Smooth muscle cell (in vitro differentiated cells): ENCODE measurements at regions not wholly inside any gene's neighbourhood (a gene's known extent, or its start where the extent isn't known, plus 50 kb on each side); places are given as distances from the start of the nearest gene placed in this dataset.

Experiments used
- DNase-seq: peaks from one replicate; lab custom pipeline; 2025; ENCODE audit not compliant: unreplicated experiment; lab: John Stamatoyannopoulos, UW
- H2AFZ ChIP-seq: fragments of 200-600 bp; sonication (generic); 2 replicates; pipeline ENCODE4 v1.6.0; 2016; ENCODE audit warnings: antibody characterized with exemption, low read depth, mild to moderate bottlenecking
- H3F3A ChIP-seq: fragments of 200-600 bp; sonication (generic); 2 replicates; pipeline ENCODE4 v1.6.0; 2017; ENCODE audit warnings: antibody characterized with exemption, low read depth
- H3K27ac ChIP-seq: fragments of 200-600 bp; sonication (generic); 2 replicates; pipeline ENCODE4 v1.5.1; 2016; ENCODE audit warnings: low read depth, mild to moderate bottlenecking
- H3K27me3 ChIP-seq: fragments of 200-600 bp; sonication (generic); 2 replicates; pipeline ENCODE4 v1.6.1; 2016; ENCODE audit warnings: low read depth, mild to moderate bottlenecking
- H3K36me3 ChIP-seq: fragments of 200-600 bp; sonication (generic); 2 replicates; pipeline ENCODE4 v1.5.1; 2016; ENCODE audit warnings: low read depth
- H3K4me1 ChIP-seq: fragments of 200-600 bp; sonication (generic); 2 replicates; pipeline ENCODE4 v1.5.1; 2016; ENCODE audit warnings: low read depth
- H3K4me2 ChIP-seq: fragments of 200-600 bp; sonication (generic); 2 replicates; pipeline ENCODE4 v1.6.0; 2016; ENCODE audit warnings: mild to moderate bottlenecking
- H3K4me3 ChIP-seq: fragments of 200-600 bp; sonication (generic); 2 replicates; pipeline ENCODE4 v1.5.1; 2016; ENCODE audit warnings: mild to moderate bottlenecking
- H3K79me2 ChIP-seq: fragments of 200-600 bp; sonication (generic); 2 replicates; pipeline ENCODE4 v1.6.0; 2016; ENCODE audit warnings: low read depth, mild to moderate bottlenecking
- H3K9ac ChIP-seq: fragments of 200-600 bp; sonication (generic); 2 replicates; pipeline ENCODE4 v1.6.0; 2016; ENCODE audit warnings: low read depth
- H3K9me3 ChIP-seq: fragments of 200-600 bp; sonication (generic); replicated peaks from 2 replicates; pipeline ENCODE4 v1.5.1; 2016; ENCODE audit warnings: low read depth
- H4K20me1 ChIP-seq: fragments of 200-600 bp; sonication (generic); 2 replicates; pipeline ENCODE4 v1.6.0; 2016; ENCODE audit warnings: low read depth
- WGBS: methylation state at CpG from one replicate; pipeline ENCODE4 v1.1.7; 2016; ENCODE audit warnings: low lambda C conversion rate; 5-methylcytosine and 5-hydroxymethylcytosine counted together
- TF ChIP-seq, protein P1 (sequence below): fragments of 200-600 bp; sonication (generic); IDR thresholded peaks from 2 replicates; pipeline ENCODE4 v1.5.1; 2017; ENCODE audit warnings: borderline replicate concordance, mild to moderate bottlenecking, antibody characterized with exemption; ENCODE audit not compliant: insufficient read depth, poor library complexity, severe bottlenecking

DNA sequence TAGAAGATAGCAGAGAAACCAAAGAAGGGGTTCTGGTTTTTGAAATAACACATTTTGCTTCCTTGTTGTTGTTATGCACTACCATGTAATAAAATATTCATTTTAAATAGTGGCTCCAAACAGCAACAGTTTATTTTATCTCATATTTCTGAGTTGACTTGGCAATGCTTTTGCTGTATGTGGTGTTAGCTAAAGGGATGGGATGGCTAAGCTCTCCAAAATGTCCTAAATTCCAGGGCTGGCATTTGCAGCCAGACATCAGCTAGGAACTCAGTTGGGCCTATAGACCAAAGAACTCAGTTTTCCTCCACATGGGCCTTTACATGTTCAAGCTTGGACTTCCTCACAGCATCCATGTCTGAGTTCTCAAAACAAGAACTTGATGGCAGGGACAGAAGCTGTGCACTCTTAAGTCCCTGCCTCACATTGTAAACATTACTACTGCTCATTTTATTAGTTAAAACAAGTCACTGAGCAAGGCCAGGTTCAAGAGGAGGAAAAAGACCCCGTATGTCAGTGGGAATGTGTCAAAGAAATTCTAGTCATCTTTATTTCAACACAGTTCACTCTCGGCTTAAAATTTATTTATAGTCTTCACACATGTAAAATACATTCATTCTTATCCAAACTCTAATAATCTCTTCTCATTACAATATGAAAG, 819.3 kb upstream of the PCDH20 start:
- no peak for DNase-seq
- Histone ChIP-seq H3K36me3 (no peaks in the 10 kb centered on the region), H3K4me2 (no peak overlapping the region), H3K9me3 (no peaks in the 10 kb centered on the region), H3K79me2 (no peaks in the 10 kb centered on the region), H3K27me3 (no peaks in the 10 kb centered on the region), H3K27ac (no peak overlapping the region), H3F3A (no peaks in the 10 kb centered on the region), H3K4me3 (no peak overlapping the region), H4K20me1 (no peaks in the 10 kb centered on the region), H2AFZ (no peak overlapping the region), H3K9ac (no peak overlapping the region), H3K4me1 (no peaks in the 10 kb centered on the region)
- TF ChIP-seq, protein P1, sequence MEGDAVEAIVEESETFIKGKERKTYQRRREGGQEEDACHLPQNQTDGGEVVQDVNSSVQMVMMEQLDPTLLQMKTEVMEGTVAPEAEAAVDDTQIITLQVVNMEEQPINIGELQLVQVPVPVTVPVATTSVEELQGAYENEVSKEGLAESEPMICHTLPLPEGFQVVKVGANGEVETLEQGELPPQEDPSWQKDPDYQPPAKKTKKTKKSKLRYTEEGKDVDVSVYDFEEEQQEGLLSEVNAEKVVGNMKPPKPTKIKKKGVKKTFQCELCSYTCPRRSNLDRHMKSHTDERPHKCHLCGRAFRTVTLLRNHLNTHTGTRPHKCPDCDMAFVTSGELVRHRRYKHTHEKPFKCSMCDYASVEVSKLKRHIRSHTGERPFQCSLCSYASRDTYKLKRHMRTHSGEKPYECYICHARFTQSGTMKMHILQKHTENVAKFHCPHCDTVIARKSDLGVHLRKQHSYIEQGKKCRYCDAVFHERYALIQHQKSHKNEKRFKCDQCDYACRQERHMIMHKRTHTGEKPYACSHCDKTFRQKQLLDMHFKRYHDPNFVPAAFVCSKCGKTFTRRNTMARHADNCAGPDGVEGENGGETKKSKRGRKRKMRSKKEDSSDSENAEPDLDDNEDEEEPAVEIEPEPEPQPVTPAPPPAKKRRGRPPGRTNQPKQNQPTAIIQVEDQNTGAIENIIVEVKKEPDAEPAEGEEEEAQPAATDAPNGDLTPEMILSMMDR = no peak
- 72% methylated on average over 2 of the region's 2 CpGs for WGBS

DNA sequence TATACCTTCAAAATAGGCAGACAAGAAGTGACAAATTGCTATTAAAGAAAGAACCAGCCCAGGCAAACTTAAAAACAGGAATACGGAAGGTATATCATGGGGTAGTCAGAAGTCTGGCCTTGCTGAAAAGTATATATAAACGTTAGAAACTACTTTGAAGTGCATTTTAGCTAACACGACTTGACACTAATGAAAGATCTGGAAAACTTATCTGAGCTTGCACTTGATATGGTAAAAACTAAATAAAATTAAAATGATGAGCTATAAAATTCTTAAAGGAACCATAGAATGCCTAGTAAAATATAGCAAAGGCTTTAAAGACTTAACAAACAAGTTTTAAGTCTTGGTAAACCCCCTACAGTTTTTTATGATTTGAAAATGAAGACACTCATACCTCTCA, 795.3 kb upstream of the PCDH20 start:
- H3K4me1 ChIP-seq = no peaks in the 10 kb centered on the region
- 79% methylated on average over 3 of the region's 3 CpGs for WGBS
- TF ChIP-seq, protein P1 = no peak

DNA sequence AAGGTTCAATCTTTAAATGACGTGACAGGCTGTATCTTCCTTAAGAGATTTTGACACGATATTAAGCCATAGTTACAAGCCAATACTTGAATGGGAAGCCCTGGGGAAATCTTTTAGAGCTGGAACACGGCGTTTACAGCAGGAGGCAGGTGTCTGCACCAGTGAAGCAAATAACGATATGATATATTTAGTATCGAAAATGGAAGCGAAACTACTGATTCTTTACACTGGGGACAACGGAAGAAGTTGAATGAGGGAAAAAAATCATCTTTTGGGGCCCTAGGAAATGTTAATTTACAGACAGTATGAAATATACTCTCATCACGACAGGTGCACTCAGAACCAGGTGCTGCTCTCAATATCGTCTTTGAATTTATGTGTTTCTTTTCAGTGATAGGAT, 793.9 kb upstream of the PCDH20 start:
- H3K79me2 ChIP-seq = no peaks in the 10 kb centered on the region
- H3K9ac ChIP-seq = no peak overlapping the region
- no peaks in the 10 kb centered on the region for H3K27me3 ChIP-seq
- H3K4me1 ChIP-seq = no peaks in the 10 kb centered on the region
- peaks cover 5% of the 10 kb centered on the region for H3K9me3 ChIP-seq
- TF ChIP-seq, protein P1 = no peak
- H3K27ac ChIP-seq = no peak overlapping the region
- H3K4me3 ChIP-seq = no peak overlapping the region
- H3K4me2 ChIP-seq = no peak overlapping the region
- no peak for DNase-seq
- H3F3A ChIP-seq = no peaks in the 10 kb centered on the region
- H4K20me1 ChIP-seq = no peaks in the 10 kb centered on the region
- WGBS = 88% methylated on average over 10 of the region's 10 CpGs
- H2AFZ ChIP-seq = no peak overlapping the region
- no peaks in the 10 kb centered on the region for H3K36me3 ChIP-seq

More for the DNA sequence above, 795.3 kb upstream of the PCDH20 start:
- H3K4me3 ChIP-seq = no peak overlapping the region
- no peak overlapping the region for H3K4me2 ChIP-seq
- no peaks in the 10 kb centered on the region for H4K20me1 ChIP-seq
- no peaks in the 10 kb centered on the region for H3K79me2 ChIP-seq
- no peaks in the 10 kb centered on the region for H3K36me3 ChIP-seq
- H3K9ac ChIP-seq = no peak overlapping the region
- H3K27ac ChIP-seq = no peak overlapping the region
- no peaks in the 10 kb centered on the region for H3K9me3 ChIP-seq
- H2AFZ ChIP-seq = no peak overlapping the region
- H3F3A ChIP-seq = no peaks in the 10 kb centered on the region
- DNase-seq = no peak
- H3K27me3 ChIP-seq = no peaks in the 10 kb centered on the region

DNA sequence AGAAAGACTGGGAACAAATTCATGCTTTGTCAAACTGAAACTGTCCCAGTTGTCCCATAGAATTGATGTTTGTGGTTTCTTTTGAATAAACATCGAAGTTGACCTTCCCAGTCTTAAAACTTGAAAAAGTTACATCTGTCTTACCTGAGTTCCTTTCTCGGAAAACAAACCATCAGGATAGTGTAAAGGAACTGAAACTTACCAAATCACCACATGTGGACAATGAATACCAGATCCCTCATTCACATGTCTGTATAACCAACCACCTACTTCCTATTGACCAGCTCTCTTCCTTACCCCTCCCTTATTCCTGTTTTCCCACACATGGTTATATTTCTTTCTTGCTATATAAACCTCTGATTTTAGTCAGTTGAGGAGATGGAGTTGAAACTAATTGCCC, 791.7 kb upstream of the PCDH20 start:
- H3K4me1 ChIP-seq = no peaks in the 10 kb centered on the region

More for the DNA sequence above, 791.7 kb upstream of the PCDH20 start:
- Histone ChIP-seq H4K20me1 (no peaks in the 10 kb centered on the region), H3K4me3 (no peak overlapping the region), H3K9ac (no peak overlapping the region), H3K79me2 (no peaks in the 10 kb centered on the region), H3K4me2 (no peak overlapping the region), H3F3A (no peaks in the 10 kb centered on the region), H2AFZ (no peak overlapping the region), H3K9me3 (peaks cover 5% of the 10 kb centered on the region), H3K36me3 (no peaks in the 10 kb centered on the region), H3K27ac (no peak overlapping the region), H3K27me3 (no peaks in the 10 kb centered on the region)
- DNase-seq = no peak
- TF ChIP-seq, protein P1 = no peak
- WGBS = 92% methylated on average over 2 of the region's 2 CpGs
